B cell (primary cell): ENCODE measurements at regions not wholly inside any gene's neighbourhood (a gene's known extent, or its start where the extent isn't known, plus 50 kb on each side); places are given as distances from the start of the nearest gene placed in this dataset.

Source experiments
- ATAC-seq: fragments of 200-7000 bp; cut with Tn5 transposase; one replicate; pipeline ENCODE4 v1.10.0; 2021; ENCODE audit warnings: low read depth, mild to moderate bottlenecking, moderate number of reproducible peaks, moderate library complexity
- CTCF ChIA-PET: fragments of 350-600 bp; sonication (Branson Sonifier 250); formaldehyde crosslinking; loops from one replicate; lab custom pipeline; 2021; ENCODE audit warnings: antibody characterized with exemption, inconsistent platforms; lab: Charles Lee
- POLR2A ChIA-PET: fragments of 350-600 bp; sonication (Branson Sonifier 250); formaldehyde crosslinking; loops from one replicate; lab custom pipeline; 2021; ENCODE audit warnings: antibody characterized with exemption; lab: Charles Lee
- DNase-seq: peaks from one replicate; pipeline ENCODE4 v3.0.0; 2013
- H2AFZ ChIP-seq: 2 replicates; pipeline ENCODE4 v1.6.1; 2012; ENCODE audit warnings: mild to moderate bottlenecking, low read depth, low read length; ENCODE audit not compliant: insufficient read depth, poor library complexity, severe bottlenecking
- H3K27ac ChIP-seq, 2 donors: 1 replicate in 1 of 2; 2 replicates in 1 of 2; pipeline ENCODE4 v1.5.1; 2012 to 2013; ENCODE audit warnings: low read length in 2 of 2, mild to moderate bottlenecking in 2 of 2, moderate library complexity in 1 of 2
- H3K27me3 ChIP-seq, 4 experiments: fragments of 200-600 bp in 1 of 4; sonication (generic) in 1 of 4; replicated peaks in 1 of 4; 1 replicate in 2 of 4; 2 replicates in 2 of 4; pipeline versions ENCODE4 v1.6.1 to v1.7.0; 2013 to 2016; ENCODE audit warnings: low read length in 3 of 4, mild to moderate bottlenecking in 2 of 4, mixed read lengths in 1 of 4, moderate library complexity in 1 of 4; ENCODE audit not compliant: insufficient read depth in 4 of 4, control insufficient read depth in 3 of 4; ENCODE audit errors: control extremely low read depth in 1 of 4
- H3K36me3 ChIP-seq, 2 experiments: replicated peaks in 1 of 2; 1 replicate in 1 of 2; 2 replicates in 1 of 2; pipeline versions ENCODE4 v1.6.1 to v1.7.1; 2013; ENCODE audit warnings: low read length in 1 of 2; ENCODE audit not compliant: insufficient read depth in 2 of 2, control insufficient read depth in 1 of 2; ENCODE audit errors: control extremely low read depth in 1 of 2, extremely low read depth in 1 of 2
- H3K4me1 ChIP-seq, 2 donors: fragments of 200-600 bp in 1 of 2; sonication (generic) in 1 of 2; 1 replicate in 1 of 2; 2 replicates in 1 of 2; pipeline versions ENCODE4 v1.5.1 to v1.6.1; 2013 to 2017; ENCODE audit warnings: low read length in 2 of 2; ENCODE audit not compliant: control insufficient read depth in 2 of 2, insufficient read depth in 2 of 2
- H3K4me2 ChIP-seq: replicated peaks from 2 replicates; pipeline ENCODE3; 2012; ENCODE audit warnings: mild to moderate bottlenecking, low read depth, low read length; ENCODE audit not compliant: poor library complexity, severe bottlenecking
- H3K4me3 ChIP-seq, 5 experiments: fragments of 200-600 bp in 1 of 5; sonication (generic) in 1 of 5; 1 replicate in 3 of 5; 2 replicates in 2 of 5; pipeline versions ENCODE4 v1.5.1 to v1.7.0; 2011 to 2016; ENCODE audit warnings: low read length in 4 of 5, mild to moderate bottlenecking in 4 of 5, low read depth in 2 of 5, control low read depth in 1 of 5, moderate library complexity in 1 of 5; ENCODE audit not compliant: insufficient read depth in 1 of 5; ENCODE audit errors: control extremely low read depth in 1 of 5, extremely low read depth in 1 of 5
- H3K79me2 ChIP-seq: fragments of 200-600 bp; sonication (generic); one replicate; pipeline ENCODE4 v1.6.0; 2016; ENCODE audit warnings: low read length; ENCODE audit not compliant: control insufficient read depth, insufficient read depth
- H3K9ac ChIP-seq: fragments of 200-600 bp; sonication (generic); 2 replicates; pipeline ENCODE4 v1.6.1; 2017; ENCODE audit warnings: mild to moderate bottlenecking, low read length, moderate library complexity
- H3K9me3 ChIP-seq, 3 donors: one replicate each; pipeline versions ENCODE4 v1.6.1 to v1.7.1; 2013; ENCODE audit warnings: low read length in 2 of 3; ENCODE audit not compliant: control insufficient read depth in 2 of 3, insufficient read depth in 1 of 3; ENCODE audit errors: control extremely low read depth in 1 of 3
- H4K20me1 ChIP-seq: 2 replicates; pipeline ENCODE4 v1.6.0; 2012; ENCODE audit warnings: mild to moderate bottlenecking, low read length; ENCODE audit not compliant: insufficient read depth, control insufficient read depth, poor library complexity, severe bottlenecking
- H3K27ac Mint-ChIP-seq: one replicate; pipeline ENCODE4 v1.8.0; 2021; ENCODE audit warnings: mixed read lengths
- H3K27me3 Mint-ChIP-seq: one replicate; pipeline ENCODE4 v1.8.0; 2021; ENCODE audit warnings: mixed read lengths
- H3K4me1 Mint-ChIP-seq: one replicate; pipeline ENCODE4 v1.8.0; 2021; ENCODE audit warnings: mixed read lengths
- H3K4me3 Mint-ChIP-seq: one replicate; pipeline ENCODE4 v1.8.0; 2021; ENCODE audit warnings: mixed read lengths
- H3K9me3 Mint-ChIP-seq: one replicate; pipeline ENCODE4 v1.8.0; 2022; ENCODE audit warnings: mixed read lengths; ENCODE audit not compliant: insufficient read depth
- CTCF ChIP-seq: fragments of 200-600 bp; IDR thresholded peaks from one replicate; pipeline ENCODE4 v1.8.0; 2022; ENCODE audit warnings: antibody characterized with exemption, mild to moderate bottlenecking
- EZH2 ChIP-seq: IDR thresholded peaks from 2 replicates; pipeline ENCODE4 v1.6.1; 2012; ENCODE audit warnings: borderline replicate concordance, low read depth, mild to moderate bottlenecking, moderate library complexity, low read length; ENCODE audit not compliant: insufficient read depth, poor library complexity, severe bottlenecking
- WGBS: methylation state at CpG from one replicate; pipeline ENCODE4 v1.1.5; 2013; ENCODE audit warnings: missing lambda C conversion rate; ENCODE audit not compliant: insufficient coverage; 5-methylcytosine and 5-hydroxymethylcytosine counted together
- intact Hi-C: fragments of 100-400 bp; cut with micrococcal nuclease; formaldehyde crosslinking; loops from one replicate; pipeline ENCODE4 v1.10.0; 2022

DNA sequence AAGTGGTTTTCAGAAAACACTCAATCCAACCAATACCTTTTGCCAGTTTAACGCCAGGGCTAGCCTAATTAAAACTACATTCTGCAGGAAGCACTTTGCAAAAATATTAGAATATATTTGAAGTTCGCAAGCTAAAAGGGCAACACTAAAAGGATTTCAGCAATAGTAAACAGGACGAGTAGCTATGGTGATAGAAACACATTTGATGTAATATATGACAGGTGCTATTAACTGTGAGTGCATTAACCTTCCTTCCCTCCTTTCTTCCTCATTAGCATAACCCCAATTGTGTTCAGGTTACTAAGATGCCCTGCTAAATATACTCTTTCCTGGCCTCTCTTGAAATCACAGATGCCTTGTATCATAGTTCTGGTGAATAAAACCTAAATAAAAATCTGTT is 85.6 kb upstream of the TMCC3 start:
- POLR2A ChIA-PET, result no interaction called here
- Histone ChIP-seq H4K20me1 (peaks cover 38% of the 10 kb centered on the region), H3K9me3 (peaks cover 0 to 3% (median 0%) of the 10 kb centered on the region in 3 donors), H3K4me2 (no peak overlapping the region), H3K79me2 (peaks cover 11% of the 10 kb centered on the region), H3K4me3 (no peak overlapping the region), H3K4me1 (no peaks in the 10 kb centered on the region), H3K9ac (no peak overlapping the region), H3K27me3 (no peaks in the 10 kb centered on the region), H2AFZ (no peak overlapping the region), H3K36me3 (no peaks in the 10 kb centered on the region), H3K27ac (no peak overlapping the region)
- DNase-seq (no peak), ATAC-seq (no peak)
- no CpG with 5 or more reads among the region's 3 CpGs for WGBS
- CTCF ChIA-PET, result no interaction called here
- no peaks in the 10 kb centered on the region for H3K27me3 Mint-ChIP-seq
- intact Hi-C loops, result no loop called here
- H3K27ac Mint-ChIP-seq, result no peak overlapping the region
- H3K4me1 Mint-ChIP-seq, result peaks cover 12% of the 10 kb centered on the region
- TF ChIP-seq CTCF, result no peak
- no peak for TF ChIP-seq EZH2
- H3K4me3 Mint-ChIP-seq, result no peak overlapping the region
- no peaks in the 10 kb centered on the region for H3K9me3 Mint-ChIP-seq

- Mint-ChIP-seq H3K27me3 (no peaks in the 10 kb centered on the region), H3K9me3 (peaks cover 2% of the 10 kb centered on the region), H3K4me3 (no peak overlapping the region), H3K27ac (no peak overlapping the region), H3K4me1 (peaks cover 12% of the 10 kb centered on the region)
- H3K4me3 ChIP-seq, result no peak overlapping the region
- intact Hi-C loops, result no loop called here
- ChIA-PET CTCF (interaction anchor here (0.9 kb wide), 1 partner anchor 30 kb away, joined by 3 read pairs; no protein-coding TSS in a partner anchor), POLR2A (no interaction called here)
- DNase-seq (no peak), ATAC-seq (no peak)
- peaks cover 25% of the 10 kb centered on the region for H4K20me1 ChIP-seq
- no peak overlapping the region for H3K27ac ChIP-seq
- peaks cover 0 to 12% (median 0%) of the 10 kb centered on the region in 3 donors for H3K9me3 ChIP-seq
- no peaks in the 10 kb centered on the region for H3K36me3 ChIP-seq
- H3K4me1 ChIP-seq, result no peaks in the 10 kb centered on the region
- 95% methylated on average over 8 of the region's 9 CpGs for WGBS
- H3K4me2 ChIP-seq, result no peak overlapping the region
- no peaks in the 10 kb centered on the region for H3K27me3 ChIP-seq
- TF ChIP-seq EZH2, result no peak
- TF ChIP-seq CTCF, result no peak
- no peak overlapping the region for H2AFZ ChIP-seq
- peaks cover 7% of the 10 kb centered on the region for H3K79me2 ChIP-seq
- no peak overlapping the region for H3K9ac ChIP-seq
Observed at GRCh38 chr12:94733727-94734126, 83.4 kb upstream of the TMCC3 start.
